ENCODE measurements at regions not wholly inside any gene's neighbourhood (a gene's known extent, or its start where the extent isn't known, plus 50 kb on each side); places are given as distances from the start of the nearest gene placed in this dataset.

DNA sequence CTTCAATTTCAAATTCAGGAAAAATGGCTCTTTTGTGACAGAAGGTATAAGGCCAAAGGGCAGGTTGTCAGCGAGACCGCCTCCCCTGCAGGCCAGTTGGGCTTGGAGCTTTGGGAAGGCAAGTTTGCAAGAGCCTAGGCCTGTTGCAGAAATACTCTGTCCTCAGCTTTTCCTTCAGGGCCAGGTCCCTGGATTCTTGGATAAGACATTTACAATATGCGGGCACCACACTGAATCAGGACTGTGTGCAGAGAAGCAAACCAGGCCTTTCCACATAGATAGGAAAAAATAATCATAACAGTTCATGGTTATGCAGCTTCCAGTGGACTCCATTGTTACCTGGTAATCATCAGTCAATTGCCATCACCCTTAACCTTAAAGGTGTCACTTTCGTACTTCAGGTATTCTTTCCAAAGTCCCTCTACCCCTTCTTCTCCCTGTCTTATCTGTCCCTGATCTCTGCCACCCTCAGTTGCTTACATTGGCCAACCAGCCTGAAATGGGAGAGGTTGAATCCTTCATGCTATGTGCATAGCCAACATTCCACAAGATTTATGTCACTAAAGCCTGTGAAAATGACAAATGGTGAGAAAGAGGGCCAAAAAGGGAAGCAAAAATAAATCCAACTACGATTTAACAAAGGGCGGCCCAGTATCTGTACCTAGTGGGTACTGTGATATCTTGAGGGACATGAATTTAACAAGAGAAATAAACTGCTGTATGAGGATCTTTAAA, 304.5 kb upstream of the NFE2L3 start:
- H3K9me3 ChIP-seq (ENCODE audit: low read depth, low read length, poor library complexity, severe bottlenecking), result no peaks in the 10 kb centered on the region
- peaks cover 6% of the 10 kb centered on the region for H3K27me3 ChIP-seq (replicated peaks; ENCODE audit: insufficient read depth, low read depth, low read length, poor library complexity)
- no peak overlapping the region for H3K27ac ChIP-seq (ENCODE audit: low read depth, low read length, poor library complexity, severe bottlenecking)
- H3K36me3 ChIP-seq (ENCODE audit: insufficient read depth, low read length, poor library complexity, severe bottlenecking), result no peaks in the 10 kb centered on the region
- ChIA-PET CTCF (no interaction called here), POLR2A (ENCODE audit: low non-redundant PET) (no interaction called here)
- TF ChIP-seq EZH2 (IDR thresholded peaks at IDR 0.05; ENCODE audit: borderline replicate concordance, low read depth, low read length, poor library complexity, severe bottlenecking), result no peak
- TF ChIP-seq, protein P1, sequence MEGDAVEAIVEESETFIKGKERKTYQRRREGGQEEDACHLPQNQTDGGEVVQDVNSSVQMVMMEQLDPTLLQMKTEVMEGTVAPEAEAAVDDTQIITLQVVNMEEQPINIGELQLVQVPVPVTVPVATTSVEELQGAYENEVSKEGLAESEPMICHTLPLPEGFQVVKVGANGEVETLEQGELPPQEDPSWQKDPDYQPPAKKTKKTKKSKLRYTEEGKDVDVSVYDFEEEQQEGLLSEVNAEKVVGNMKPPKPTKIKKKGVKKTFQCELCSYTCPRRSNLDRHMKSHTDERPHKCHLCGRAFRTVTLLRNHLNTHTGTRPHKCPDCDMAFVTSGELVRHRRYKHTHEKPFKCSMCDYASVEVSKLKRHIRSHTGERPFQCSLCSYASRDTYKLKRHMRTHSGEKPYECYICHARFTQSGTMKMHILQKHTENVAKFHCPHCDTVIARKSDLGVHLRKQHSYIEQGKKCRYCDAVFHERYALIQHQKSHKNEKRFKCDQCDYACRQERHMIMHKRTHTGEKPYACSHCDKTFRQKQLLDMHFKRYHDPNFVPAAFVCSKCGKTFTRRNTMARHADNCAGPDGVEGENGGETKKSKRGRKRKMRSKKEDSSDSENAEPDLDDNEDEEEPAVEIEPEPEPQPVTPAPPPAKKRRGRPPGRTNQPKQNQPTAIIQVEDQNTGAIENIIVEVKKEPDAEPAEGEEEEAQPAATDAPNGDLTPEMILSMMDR (conservative IDR thresholded peaks at IDR 0.05; ENCODE audit: low read depth, low read length), result no peak
- no peak overlapping the region for H3K4me3 ChIP-seq (ENCODE audit: low read depth, low read length, poor library complexity, severe bottlenecking)
- no TSS peak for BruUV-seq (replicated peaks)
- no peak for DNase-seq (ENCODE audit: low spot score)
- H3K4me1 ChIP-seq (ENCODE audit: insufficient read depth, low read length, poor library complexity, severe bottlenecking), result no peaks in the 10 kb centered on the region
- intact Hi-C loops (cut with micrococcal nuclease; ENCODE audit: unreplicated experiment), result no loop called here

DNA sequence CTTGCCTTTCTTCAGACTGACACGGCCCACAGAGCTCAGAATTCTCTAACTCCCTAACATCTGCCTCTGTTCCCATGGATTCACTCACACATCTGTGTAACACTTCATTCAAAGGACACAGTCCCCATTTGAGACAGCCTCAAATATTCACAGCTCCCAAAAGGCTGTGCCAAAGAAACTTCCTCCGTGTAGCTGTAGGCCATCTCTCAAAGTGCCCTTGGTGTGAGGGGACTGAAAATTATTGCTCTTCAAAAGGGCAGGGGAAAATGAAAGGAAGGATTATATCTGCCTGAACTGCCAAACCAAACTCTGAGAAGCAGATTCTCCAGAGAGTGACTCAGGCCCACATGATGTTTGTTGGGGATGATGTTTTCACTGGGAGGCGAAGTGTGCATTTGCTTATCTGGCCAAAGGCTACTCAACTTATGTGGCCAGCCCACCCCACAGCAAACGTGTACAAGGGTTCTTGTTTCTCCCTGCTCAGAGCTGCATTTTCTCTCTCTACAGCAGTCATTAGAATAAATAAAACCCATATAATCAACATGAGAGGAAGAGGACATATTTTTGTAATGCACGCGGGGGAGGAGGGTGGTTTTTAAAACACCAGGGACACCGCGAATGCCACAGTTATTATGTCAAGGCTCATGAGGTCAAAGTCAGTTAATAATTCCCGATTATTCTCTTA, 302.4 kb upstream of the NFE2L3 start:
- Histone ChIP-seq H3K4me3 (ENCODE audit: low read depth, low read length, poor library complexity, severe bottlenecking) (no peak overlapping the region), H3K27me3 (replicated peaks; ENCODE audit: insufficient read depth, low read depth, low read length, poor library complexity) (peaks cover 16% of the 10 kb centered on the region), H3K27ac (ENCODE audit: low read depth, low read length, poor library complexity, severe bottlenecking) (no peak overlapping the region), H3K9me3 (ENCODE audit: low read depth, low read length, poor library complexity, severe bottlenecking) (no peaks in the 10 kb centered on the region), H3K4me1 (ENCODE audit: insufficient read depth, low read length, poor library complexity, severe bottlenecking) (no peaks in the 10 kb centered on the region), H3K36me3 (ENCODE audit: insufficient read depth, low read length, poor library complexity, severe bottlenecking) (no peaks in the 10 kb centered on the region)
- intact Hi-C loops (cut with micrococcal nuclease; ENCODE audit: unreplicated experiment), result loop anchor here (2.0 to 10.0 kb wide), 2 partner anchors 281 to 515 kb away; no protein-coding TSS in a partner anchor
- BruUV-seq (replicated peaks), result no TSS peak
- CTCF ChIA-PET, result no interaction called here
- POLR2A ChIA-PET (ENCODE audit: low non-redundant PET), result no interaction called here
- TF ChIP-seq, protein P1 (conservative IDR thresholded peaks at IDR 0.05; ENCODE audit: low read depth, low read length), result no peak
- TF ChIP-seq EZH2 (IDR thresholded peaks at IDR 0.05; ENCODE audit: borderline replicate concordance, low read depth, low read length, poor library complexity, severe bottlenecking), result no peak
- no peak for DNase-seq (ENCODE audit: low spot score)

DNA sequence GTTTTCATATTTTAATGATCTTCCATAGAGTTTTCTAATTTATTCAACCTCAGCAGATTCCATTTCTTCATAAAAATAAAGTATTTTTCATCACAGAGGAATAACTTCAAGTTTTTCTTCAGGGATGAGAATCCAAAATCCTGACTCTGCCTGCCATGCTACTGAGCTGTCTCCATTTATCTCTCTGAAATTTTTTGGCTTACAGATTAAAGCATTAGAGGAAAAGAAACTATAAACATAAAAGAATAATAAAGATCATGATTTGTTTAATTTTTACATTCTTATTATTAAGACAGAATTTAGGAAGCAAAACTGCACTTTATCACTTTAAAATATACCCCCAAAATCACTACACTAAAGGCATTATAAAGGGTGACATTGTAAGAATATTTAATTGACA, 301.8 kb upstream of the NFE2L3 start:
- TF ChIP-seq, protein P1 (conservative IDR thresholded peaks at IDR 0.05; ENCODE audit: low read depth, low read length), result no peak
- no peak for TF ChIP-seq EZH2 (IDR thresholded peaks at IDR 0.05; ENCODE audit: borderline replicate concordance, low read depth, low read length, poor library complexity, severe bottlenecking)
- CTCF ChIA-PET, result no interaction called here
- Histone ChIP-seq H3K27ac (ENCODE audit: low read depth, low read length, poor library complexity, severe bottlenecking) (no peak overlapping the region), H3K9me3 (ENCODE audit: low read depth, low read length, poor library complexity, severe bottlenecking) (no peaks in the 10 kb centered on the region), H3K4me1 (ENCODE audit: insufficient read depth, low read length, poor library complexity, severe bottlenecking) (no peaks in the 10 kb centered on the region), H3K4me3 (ENCODE audit: low read depth, low read length, poor library complexity, severe bottlenecking) (no peak overlapping the region), H3K27me3 (replicated peaks; ENCODE audit: insufficient read depth, low read depth, low read length, poor library complexity) (peaks cover 16% of the 10 kb centered on the region), H3K36me3 (ENCODE audit: insufficient read depth, low read length, poor library complexity, severe bottlenecking) (no peaks in the 10 kb centered on the region)
- no TSS peak for BruUV-seq (replicated peaks)
- POLR2A ChIA-PET (ENCODE audit: low non-redundant PET), result no interaction called here
- DNase-seq (ENCODE audit: low spot score), result no peak
- intact Hi-C loops (cut with micrococcal nuclease; ENCODE audit: unreplicated experiment), result loop anchor here (2.0 to 10.0 kb wide), 2 partner anchors 281 to 515 kb away; no protein-coding TSS in a partner anchor
